ENCODE measurements at regions not wholly inside any gene's neighbourhood (a gene's known extent, or its start where the extent isn't known, plus 50 kb on each side); places are given as distances from the start of the nearest gene placed in this dataset.

DNA sequence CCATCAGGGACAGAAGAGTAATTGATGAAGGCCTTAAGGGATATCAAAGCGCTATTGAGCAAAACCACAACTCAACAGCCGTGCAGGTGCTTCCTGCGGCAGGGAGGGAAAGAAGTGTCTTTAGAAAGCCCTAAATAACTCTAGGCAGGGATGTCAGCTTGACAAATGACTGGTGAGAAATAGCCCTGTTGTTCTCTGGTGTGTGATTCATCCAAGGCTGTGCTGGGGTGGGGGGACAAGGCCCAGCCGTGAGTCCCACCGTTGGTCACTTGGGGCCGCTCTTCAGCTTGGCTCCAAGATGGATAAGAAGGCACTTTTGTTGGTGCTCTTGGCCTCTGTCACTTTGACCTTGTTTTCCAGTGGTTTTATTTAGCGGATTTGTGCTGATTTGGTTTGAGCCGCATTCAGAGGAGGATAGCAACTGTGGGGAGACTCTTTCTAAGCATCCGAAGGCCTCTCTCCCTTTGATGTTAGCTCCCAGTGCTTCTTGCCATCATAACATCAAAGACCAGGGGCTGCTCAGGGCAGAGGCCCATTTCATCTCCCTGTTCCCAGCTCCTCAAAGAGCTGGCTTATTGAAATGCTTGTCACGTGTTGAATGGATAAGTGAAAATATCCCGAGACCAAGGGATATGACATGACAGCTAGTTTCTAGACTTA is 130.3 kb upstream of the SERP2 start:
- Histone ChIP-seq H3K79me2 (ENCODE audit: control insufficient read depth in 1 of 2, insufficient read depth in 2 of 2, low read length in 2 of 2) (no peaks in the 10 kb centered on the region), H2BK120ac (replicated peaks; ENCODE audit: low read depth, low read length) (no peak overlapping the region), H4K20me1 (replicated peaks in 1 of 2; ENCODE audit: control insufficient read depth in 1 of 2, insufficient read depth in 2 of 2, low read length in 2 of 2) (no peaks in the 10 kb centered on the region), H3K9ac (replicated peaks in 1 of 4; ENCODE audit: extremely low read depth in 1 of 4, low read depth in 3 of 4, low read length in 3 of 4) (no peak overlapping the region), H4K91ac (replicated peaks; ENCODE audit: insufficient read length, low read length) (no peak overlapping the region), H3K14ac (ENCODE audit: insufficient read length) (no peak overlapping the region), H2BK12ac (ENCODE audit: low read depth, low read length) (no peak overlapping the region), H3K23me2 (ENCODE audit: low read depth, low read length) (no peaks in the 10 kb centered on the region), H2BK5ac (ENCODE audit: low read depth, low read length) (no peak overlapping the region), H4K5ac (ENCODE audit: insufficient read length, low read depth, low read length) (no peak overlapping the region), H3K4me1 (replicated peaks in 1 of 4; ENCODE audit: control insufficient read depth in 3 of 4, insufficient read depth in 4 of 4, low read length in 3 of 4) (no peaks in the 10 kb centered on the region), H3K18ac (ENCODE audit: extremely low read depth, low read length) (no peak overlapping the region), H3K79me1 (ENCODE audit: low read depth, low read length) (no peaks in the 10 kb centered on the region), H3K27me3 (replicated peaks in 1 of 4; ENCODE audit: control insufficient read depth in 3 of 4, extremely low read depth in 1 of 4, insufficient read depth in 3 of 4, low read length in 3 of 4) (no peaks in the 10 kb centered on the region), H3K9me3 (ENCODE audit: insufficient read depth in 2 of 2, low read depth in 1 of 2, low read length in 1 of 2) (no peaks in the 10 kb centered on the region), H2AK5ac (ENCODE audit: low read depth, low read length) (no peak overlapping the region), H3K23ac (ENCODE audit: insufficient read length) (no peak overlapping the region), H3K4ac (replicated peaks; ENCODE audit: insufficient read length, low read depth, low read length) (no peak overlapping the region), H4K8ac (ENCODE audit: extremely low read depth, insufficient read depth, low read length) (no peak overlapping the region), H3K4me3 (ENCODE audit: extremely low read depth in 1 of 4, insufficient read depth in 2 of 4, low read depth in 3 of 4, low read length in 4 of 4) (no peak overlapping the region), H2BK20ac (ENCODE audit: low read length) (no peak overlapping the region), H2AFZ (ENCODE audit: low read length) (0 out of 2 replicates have a peak overlapping the region, but pooled peaks have one; percentile 53), H2BK15ac (ENCODE audit: low read length) (no peak overlapping the region; the same call in 1 of the 2 replicates), H3K36me3 (ENCODE audit: control insufficient read depth in 2 of 4, insufficient read depth in 4 of 4, low read length in 3 of 4) (no peaks in the 10 kb centered on the region), H3K4me2 (ENCODE audit: insufficient read depth in 1 of 2, low read depth in 2 of 2, low read length in 2 of 2) (no peak overlapping the region), H3K27ac (ENCODE audit: low read depth, low read length) (no peak overlapping the region), H3K56ac (replicated peaks; ENCODE audit: insufficient read length, low read depth, low read length) (no peak overlapping the region)
- whole genome bisulfite sequencing, 2 experiments (ENCODE audit: extremely low coverage in 1 of 2, insufficient coverage in 1 of 2, insufficient read length in 1 of 2, insufficient replicate concordance in 2 of 2, low coverage in 1 of 2, low lambda C conversion rate in 2 of 2, missing lambda C conversion rate in 1 of 2) = 74% methylated on average over 11 of the region's 11 CpGs; no CpG with 5 or more reads in 1 of the 2 experiments
- CTCF ChIA-PET (ENCODE audit: partially characterized antibody) = interaction anchor here (0.6 to 4.0 kb wide), 40 partner anchors 9 to 663 kb away, joined by 3 to 38 read pairs (median 4); no protein-coding TSS in a partner anchor
- peak; percentile 32 for FAIRE-seq
- DNase-seq (ENCODE audit: low read depth in 1 of 2, low spot score in 2 of 2) = peak; percentile 60 to 64
- POLR2A ChIA-PET (ENCODE audit: partially characterized antibody) = interaction anchor here (0.9 to 2.8 kb wide), 2 partner anchors 11 to 192 kb away, joined by 3 to 31 read pairs; no protein-coding TSS in a partner anchor
- TF ChIP-seq RNF2 (IDR thresholded peaks at IDR 0.05; ENCODE audit: borderline replicate concordance, low read depth, low read length, missing control alignments, poor library complexity, severe bottlenecking) (no peak), POU5F1 (IDR thresholded peaks at IDR 0.05; ENCODE audit: low read depth, low read length) (no peak), EP300 (IDR thresholded peaks at IDR 0.05; ENCODE audit: borderline replicate concordance in 1 of 2, low read depth in 2 of 2, low read length in 2 of 2) (no peak), JUND (IDR thresholded peaks at IDR 0.05; ENCODE audit: low read length) (peak; percentile 42; the same call in 1 of the 2 replicates), CTBP2 (IDR thresholded peaks at IDR 0.05; ENCODE audit: borderline replicate concordance, insufficient read depth, insufficient read length, low read length) (no peak), ATF2 (IDR thresholded peaks at IDR 0.05; ENCODE audit: low read length) (0 out of 2 replicates have a peak, but pooled peaks have one; percentile 41)
- TF ChIP-seq, protein P1, sequence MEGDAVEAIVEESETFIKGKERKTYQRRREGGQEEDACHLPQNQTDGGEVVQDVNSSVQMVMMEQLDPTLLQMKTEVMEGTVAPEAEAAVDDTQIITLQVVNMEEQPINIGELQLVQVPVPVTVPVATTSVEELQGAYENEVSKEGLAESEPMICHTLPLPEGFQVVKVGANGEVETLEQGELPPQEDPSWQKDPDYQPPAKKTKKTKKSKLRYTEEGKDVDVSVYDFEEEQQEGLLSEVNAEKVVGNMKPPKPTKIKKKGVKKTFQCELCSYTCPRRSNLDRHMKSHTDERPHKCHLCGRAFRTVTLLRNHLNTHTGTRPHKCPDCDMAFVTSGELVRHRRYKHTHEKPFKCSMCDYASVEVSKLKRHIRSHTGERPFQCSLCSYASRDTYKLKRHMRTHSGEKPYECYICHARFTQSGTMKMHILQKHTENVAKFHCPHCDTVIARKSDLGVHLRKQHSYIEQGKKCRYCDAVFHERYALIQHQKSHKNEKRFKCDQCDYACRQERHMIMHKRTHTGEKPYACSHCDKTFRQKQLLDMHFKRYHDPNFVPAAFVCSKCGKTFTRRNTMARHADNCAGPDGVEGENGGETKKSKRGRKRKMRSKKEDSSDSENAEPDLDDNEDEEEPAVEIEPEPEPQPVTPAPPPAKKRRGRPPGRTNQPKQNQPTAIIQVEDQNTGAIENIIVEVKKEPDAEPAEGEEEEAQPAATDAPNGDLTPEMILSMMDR (IDR thresholded peaks at IDR 0.05; ENCODE audit: control extremely low read depth in 1 of 3, insufficient read depth in 1 of 3, low read depth in 1 of 3, low read length in 3 of 3) = peak; percentile 78 to 92 (median 78)
